HEK293 (cell line): ENCODE measurements at regions not wholly inside any gene's neighbourhood (a gene's known extent, or its start where the extent isn't known, plus 50 kb on each side); places are given as distances from the start of the nearest gene placed in this dataset.

ENCODE experiments used
- CTCF ChIA-PET: fragments of 350-600 bp; formaldehyde crosslinking; extraction: SDS; loops from one replicate; lab custom pipeline; 2021; ENCODE audit warnings: antibody characterized with exemption; lab: Yijun Ruan, JAX
- POLR2A ChIA-PET: fragments of 300-600 bp; formaldehyde crosslinking; extraction: SDS; loops from one replicate; lab custom pipeline; 2020; ENCODE audit warnings: antibody characterized with exemption, inconsistent platforms; lab: Yijun Ruan, JAX
- H3K27ac ChIP-seq: fragments of 200-500 bp; sonication (Bioruptor generic); 2 replicates; pipeline ENCODE4 v1.5.1; 2014; ENCODE audit warnings: low read depth, low read length, control low read depth, inconsistent platforms; ENCODE audit errors: extremely low read depth
- H3K36me3 ChIP-seq, 2 experiments: fragments of 200-500 bp in 1 of 2; sonication (Bioruptor generic) in 1 of 2; 1 replicate in 1 of 2; 2 replicates in 1 of 2; pipeline ENCODE4 v1.5.1; 2014 to 2017; ENCODE audit warnings: inconsistent platforms in 2 of 2, low read length in 2 of 2; ENCODE audit not compliant: control insufficient read depth in 2 of 2, insufficient read depth in 1 of 2
- H3K4me1 ChIP-seq: fragments of 200-500 bp; sonication (Bioruptor generic); 2 replicates; pipeline ENCODE4 v1.5.1; 2014; ENCODE audit warnings: mild to moderate bottlenecking, low read length, inconsistent platforms; ENCODE audit not compliant: control insufficient read depth, insufficient read depth
- H3K4me3 ChIP-seq: 2 replicates; pipeline ENCODE4 v1.5.1; 2011; ENCODE audit warnings: low read depth, mild to moderate bottlenecking, control low read depth, low read length, moderate library complexity
- H3K9me3 ChIP-seq: fragments of 200-500 bp; sonication (Bioruptor generic); 2 replicates; pipeline ENCODE4 v1.5.1; 2014; ENCODE audit warnings: low read depth, low read length, inconsistent platforms; ENCODE audit not compliant: control insufficient read depth, insufficient read depth
- BCL11B ChIP-seq: fragments of 450-650 bp; formaldehyde crosslinking; IDR thresholded peaks from 2 replicates; pipeline ENCODE4 v1.5.1; 2016; ENCODE audit warnings: low read depth, missing biosample characterization, missing genetic modification characterization
- PRDM1 ChIP-seq: fragments of 450-650 bp; formaldehyde crosslinking; IDR thresholded peaks from 2 replicates; pipeline ENCODE4; 2016; ENCODE audit warnings: missing biosample characterization, missing genetic modification characterization
- SCRT1 ChIP-seq: fragments of 450-650 bp; formaldehyde crosslinking; IDR thresholded peaks from 2 replicates; pipeline ENCODE4 v1.5.1; 2016; ENCODE audit warnings: missing biosample characterization, missing genetic modification characterization, borderline replicate concordance
- SETDB1 ChIP-seq: IDR thresholded peaks from one replicate; pipeline ENCODE4 v1.6.1; 2017; ENCODE audit warnings: mild to moderate bottlenecking, low read length, moderate library complexity, mixed read lengths; ENCODE audit not compliant: insufficient read length
- SP3 ChIP-seq: fragments of 450-650 bp; formaldehyde crosslinking; IDR thresholded peaks from 2 replicates; pipeline ENCODE4 v1.5.1; 2016; ENCODE audit warnings: missing biosample characterization, missing genetic modification characterization
- ZNF23 ChIP-seq: fragments of 450-650 bp; formaldehyde crosslinking; IDR thresholded peaks from 2 replicates; pipeline ENCODE4 v1.5.1; 2016; ENCODE audit warnings: missing biosample characterization, missing genetic modification characterization, borderline replicate concordance
- ZNF266 ChIP-seq: fragments of 450-650 bp; formaldehyde crosslinking; IDR thresholded peaks from 2 replicates; pipeline ENCODE4 v1.5.1; 2016; ENCODE audit warnings: missing biosample characterization, missing genetic modification characterization, low read depth
- ZNF311 ChIP-seq: fragments of 450-650 bp; formaldehyde crosslinking; IDR thresholded peaks from 2 replicates; pipeline ENCODE4 v1.5.1; 2017; ENCODE audit warnings: missing biosample characterization, missing genetic modification characterization, borderline replicate concordance
- ZNF514 ChIP-seq: fragments of 450-650 bp; formaldehyde crosslinking; IDR thresholded peaks from 2 replicates; pipeline ENCODE4 v1.5.1; 2016; ENCODE audit warnings: missing biosample characterization, missing genetic modification characterization
- ZNF561 ChIP-seq: fragments of 450-650 bp; IDR thresholded peaks from 2 replicates; pipeline ENCODE4 v1.5.1; 2018; ENCODE audit warnings: missing biosample characterization, missing genetic modification characterization, borderline replicate concordance
- TF ChIP-seq, protein P1 (sequence below): fragments of 450-650 bp; formaldehyde crosslinking; IDR thresholded peaks from 2 replicates; pipeline ENCODE4 v1.5.1; 2017; ENCODE audit warnings: missing biosample characterization, missing genetic modification characterization
- TF ChIP-seq, protein P2 (sequence below): fragments of 450-650 bp; formaldehyde crosslinking; IDR thresholded peaks from 2 replicates; pipeline ENCODE4 v1.5.1; 2017; ENCODE audit warnings: missing biosample characterization, missing genetic modification characterization
- TF ChIP-seq, protein P3 (sequence below): fragments of 450-650 bp; formaldehyde crosslinking; optimal IDR thresholded peaks from 2 replicates; pipeline ENCODE3; 2016; ENCODE audit warnings: missing biosample characterization, mild to moderate bottlenecking, missing genetic modification characterization
- TF ChIP-seq, protein P4 (sequence below): fragments of 450-650 bp; formaldehyde crosslinking; conservative IDR thresholded peaks from 2 replicates; pipeline ENCODE4 v1.5.1; 2016; ENCODE audit warnings: low read depth, missing biosample characterization, missing genetic modification characterization

DNA sequence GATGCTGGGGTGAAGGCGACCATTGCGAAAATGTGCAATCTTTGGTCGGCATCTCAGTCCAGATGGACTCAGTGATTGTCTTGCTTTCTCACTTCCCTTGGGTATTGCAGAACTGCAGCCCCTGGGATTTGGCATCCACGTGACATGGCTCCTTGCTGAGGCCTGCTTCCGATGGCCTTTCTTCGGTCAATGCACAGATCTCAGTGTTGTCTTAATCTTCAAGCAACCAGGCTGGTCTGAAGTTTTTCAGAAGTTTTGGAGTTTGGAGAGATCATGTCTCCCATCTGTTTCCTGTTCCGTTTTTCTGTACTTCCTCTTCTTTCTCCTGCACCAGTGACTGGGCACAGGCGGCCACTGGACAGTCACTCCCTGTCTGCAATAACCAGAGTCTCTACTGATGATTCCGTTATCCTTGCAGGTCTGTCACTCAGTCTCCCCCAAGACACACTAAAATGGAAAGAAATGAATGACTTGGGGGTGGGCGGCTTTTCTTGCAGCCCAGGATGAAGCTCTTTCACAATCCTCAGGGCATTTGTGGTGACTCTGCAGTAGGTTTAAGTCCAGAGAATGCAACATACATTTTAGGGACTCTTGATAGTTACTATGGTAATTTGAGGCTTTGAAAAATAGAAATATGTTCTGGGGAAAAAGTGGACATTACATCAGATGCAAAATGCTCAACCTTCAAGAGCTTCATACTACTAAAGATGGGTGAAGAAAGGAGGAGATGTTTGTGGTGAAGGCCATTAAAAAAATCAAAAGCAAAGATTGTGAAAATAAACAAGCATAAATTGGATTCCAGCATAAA, 106.3 kb upstream of the ZFHX3 start (continued):
- TF ChIP-seq, protein P1, sequence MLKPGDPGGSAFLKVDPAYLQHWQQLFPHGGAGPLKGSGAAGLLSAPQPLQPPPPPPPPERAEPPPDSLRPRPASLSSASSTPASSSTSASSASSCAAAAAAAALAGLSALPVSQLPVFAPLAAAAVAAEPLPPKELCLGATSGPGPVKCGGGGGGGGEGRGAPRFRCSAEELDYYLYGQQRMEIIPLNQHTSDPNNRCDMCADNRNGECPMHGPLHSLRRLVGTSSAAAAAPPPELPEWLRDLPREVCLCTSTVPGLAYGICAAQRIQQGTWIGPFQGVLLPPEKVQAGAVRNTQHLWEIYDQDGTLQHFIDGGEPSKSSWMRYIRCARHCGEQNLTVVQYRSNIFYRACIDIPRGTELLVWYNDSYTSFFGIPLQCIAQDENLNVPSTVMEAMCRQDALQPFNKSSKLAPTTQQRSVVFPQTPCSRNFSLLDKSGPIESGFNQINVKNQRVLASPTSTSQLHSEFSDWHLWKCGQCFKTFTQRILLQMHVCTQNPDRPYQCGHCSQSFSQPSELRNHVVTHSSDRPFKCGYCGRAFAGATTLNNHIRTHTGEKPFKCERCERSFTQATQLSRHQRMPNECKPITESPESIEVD (tag by site-specific recombination) = no peak
- TF ChIP-seq ZNF266 (tag by site-specific recombination) (no peak), SETDB1 (no peak), ZNF561 (tag by site-specific recombination) (no peak), SP3 (tag by site-specific recombination) (no peak), BCL11B (no peak), ZNF311 (tag by site-specific recombination) (no peak)

DNA sequence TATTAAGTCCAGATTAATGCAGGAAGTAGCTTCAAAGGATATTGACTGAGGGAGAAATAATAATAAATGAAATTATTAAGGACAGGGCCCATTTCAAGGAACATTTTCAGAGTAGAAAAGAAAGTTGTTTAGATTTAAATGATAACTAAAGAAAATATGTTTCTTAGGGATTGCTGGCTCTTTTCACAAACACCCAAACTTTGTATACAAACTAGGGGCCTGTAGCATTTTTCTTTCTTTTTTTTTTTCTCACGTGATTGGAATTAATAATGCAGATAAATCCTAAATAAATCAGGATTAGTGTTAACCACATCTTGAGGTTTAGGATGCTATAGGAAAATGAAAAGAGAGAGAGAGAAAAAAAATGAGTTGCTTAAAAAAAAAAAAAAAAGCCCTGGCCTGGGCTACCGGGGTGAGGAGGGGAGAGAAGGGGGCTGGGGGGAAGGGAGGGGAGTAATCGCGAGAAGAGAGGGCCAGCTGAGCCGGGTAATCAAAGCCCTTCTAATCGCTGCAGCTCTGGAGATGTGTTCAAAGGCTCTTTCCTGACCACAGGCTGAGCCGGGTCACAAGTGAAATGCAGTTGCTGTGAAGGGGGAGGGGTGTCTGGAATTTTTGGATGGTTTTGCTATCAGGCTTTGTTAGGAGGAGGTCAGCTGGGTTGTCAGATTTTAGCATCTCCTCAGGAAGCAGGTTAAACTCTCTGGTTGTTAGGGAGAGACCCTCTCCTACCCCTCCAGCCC, 104.6 kb upstream of the ZFHX3 start:
- ChIA-PET POLR2A (no interaction called here), CTCF (interaction anchor here (0.6 kb wide), 2 partner anchors 26 to 91 kb away, joined by 3 to 6 read pairs; no protein-coding TSS in a partner anchor)
- H3K9me3 ChIP-seq = no peaks in the 10 kb centered on the region
- no peak overlapping the region for H3K27ac ChIP-seq
- peaks cover 9% of the 10 kb centered on the region for H3K4me1 ChIP-seq
- H3K36me3 ChIP-seq = no peaks in the 10 kb centered on the region
- TF ChIP-seq SCRT1 (tag by site-specific recombination) = no peak
- TF ChIP-seq, protein P2, sequence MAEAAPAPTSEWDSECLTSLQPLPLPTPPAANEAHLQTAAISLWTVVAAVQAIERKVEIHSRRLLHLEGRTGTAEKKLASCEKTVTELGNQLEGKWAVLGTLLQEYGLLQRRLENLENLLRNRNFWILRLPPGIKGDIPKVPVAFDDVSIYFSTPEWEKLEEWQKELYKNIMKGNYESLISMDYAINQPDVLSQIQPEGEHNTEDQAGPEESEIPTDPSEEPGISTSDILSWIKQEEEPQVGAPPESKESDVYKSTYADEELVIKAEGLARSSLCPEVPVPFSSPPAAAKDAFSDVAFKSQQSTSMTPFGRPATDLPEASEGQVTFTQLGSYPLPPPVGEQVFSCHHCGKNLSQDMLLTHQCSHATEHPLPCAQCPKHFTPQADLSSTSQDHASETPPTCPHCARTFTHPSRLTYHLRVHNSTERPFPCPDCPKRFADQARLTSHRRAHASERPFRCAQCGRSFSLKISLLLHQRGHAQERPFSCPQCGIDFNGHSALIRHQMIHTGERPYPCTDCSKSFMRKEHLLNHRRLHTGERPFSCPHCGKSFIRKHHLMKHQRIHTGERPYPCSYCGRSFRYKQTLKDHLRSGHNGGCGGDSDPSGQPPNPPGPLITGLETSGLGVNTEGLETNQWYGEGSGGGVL (tag by site-specific recombination) = peak; percentile 67
- TF ChIP-seq SETDB1 = no peak
- TF ChIP-seq, protein P3, sequence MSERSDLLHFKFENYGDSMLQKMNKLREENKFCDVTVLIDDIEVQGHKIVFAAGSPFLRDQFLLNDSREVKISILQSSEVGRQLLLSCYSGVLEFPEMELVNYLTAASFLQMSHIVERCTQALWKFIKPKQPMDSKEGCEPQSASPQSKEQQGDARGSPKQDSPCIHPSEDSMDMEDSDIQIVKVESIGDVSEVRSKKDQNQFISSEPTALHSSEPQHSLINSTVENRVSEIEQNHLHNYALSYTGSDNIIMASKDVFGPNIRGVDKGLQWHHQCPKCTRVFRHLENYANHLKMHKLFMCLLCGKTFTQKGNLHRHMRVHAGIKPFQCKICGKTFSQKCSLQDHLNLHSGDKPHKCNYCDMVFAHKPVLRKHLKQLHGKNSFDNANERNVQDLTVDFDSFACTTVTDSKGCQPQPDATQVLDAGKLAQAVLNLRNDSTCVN (tag by site-specific recombination) = no peak
- 0 out of 2 replicates have a peak, but pooled peaks have one; percentile 8 for TF ChIP-seq PRDM1 (tag by site-specific recombination)
- TF ChIP-seq, protein P4, sequence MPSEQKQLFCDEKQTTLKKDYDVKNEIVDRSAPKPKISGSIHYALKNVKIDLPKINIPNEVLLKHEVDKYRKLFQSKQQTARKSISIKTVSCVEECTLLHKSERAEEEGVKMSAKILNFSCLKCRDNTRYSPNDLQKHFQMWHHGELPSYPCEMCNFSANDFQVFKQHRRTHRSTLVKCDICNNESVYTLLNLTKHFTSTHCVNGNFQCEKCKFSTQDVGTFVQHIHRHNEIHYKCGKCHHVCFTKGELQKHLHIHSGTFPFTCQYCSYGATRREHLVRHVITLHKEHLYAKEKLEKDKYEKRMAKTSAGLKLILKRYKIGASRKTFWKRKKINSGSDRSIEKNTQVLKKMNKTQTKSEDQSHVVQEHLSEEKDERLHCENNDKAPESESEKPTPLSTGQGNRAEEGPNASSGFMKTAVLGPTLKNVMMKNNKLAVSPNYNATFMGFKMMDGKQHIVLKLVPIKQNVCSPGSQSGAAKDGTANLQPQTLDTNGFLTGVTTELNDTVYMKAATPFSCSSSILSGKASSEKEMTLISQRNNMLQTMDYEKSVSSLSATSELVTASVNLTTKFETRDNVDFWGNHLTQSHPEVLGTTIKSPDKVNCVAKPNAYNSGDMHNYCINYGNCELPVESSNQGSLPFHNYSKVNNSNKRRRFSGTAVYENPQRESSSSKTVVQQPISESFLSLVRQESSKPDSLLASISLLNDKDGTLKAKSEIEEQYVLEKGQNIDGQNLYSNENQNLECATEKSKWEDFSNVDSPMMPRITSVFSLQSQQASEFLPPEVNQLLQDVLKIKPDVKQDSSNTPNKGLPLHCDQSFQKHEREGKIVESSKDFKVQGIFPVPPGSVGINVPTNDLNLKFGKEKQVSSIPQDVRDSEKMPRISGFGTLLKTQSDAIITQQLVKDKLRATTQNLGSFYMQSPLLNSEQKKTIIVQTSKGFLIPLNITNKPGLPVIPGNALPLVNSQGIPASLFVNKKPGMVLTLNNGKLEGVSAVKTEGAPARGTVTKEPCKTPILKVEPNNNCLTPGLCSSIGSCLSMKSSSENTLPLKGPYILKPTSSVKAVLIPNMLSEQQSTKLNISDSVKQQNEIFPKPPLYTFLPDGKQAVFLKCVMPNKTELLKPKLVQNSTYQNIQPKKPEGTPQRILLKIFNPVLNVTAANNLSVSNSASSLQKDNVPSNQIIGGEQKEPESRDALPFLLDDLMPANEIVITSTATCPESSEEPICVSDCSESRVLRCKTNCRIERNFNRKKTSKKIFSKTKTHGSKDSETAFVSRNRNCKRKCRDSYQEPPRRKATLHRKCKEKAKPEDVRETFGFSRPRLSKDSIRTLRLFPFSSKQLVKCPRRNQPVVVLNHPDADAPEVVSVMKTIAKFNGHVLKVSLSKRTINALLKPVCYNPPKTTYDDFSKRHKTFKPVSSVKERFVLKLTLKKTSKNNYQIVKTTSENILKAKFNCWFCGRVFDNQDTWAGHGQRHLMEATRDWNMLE = no peak
- TF ChIP-seq ZNF23 (tag by site-specific recombination) = no peak
- no peak for TF ChIP-seq ZNF514 (tag by site-specific recombination)
- H3K4me3 ChIP-seq = no peak overlapping the region
